ENCODE measurements at regions not wholly inside any gene's neighbourhood (a gene's known extent, or its start where the extent isn't known, plus 50 kb on each side); places are given as distances from the start of the nearest gene placed in this dataset.

DNA sequence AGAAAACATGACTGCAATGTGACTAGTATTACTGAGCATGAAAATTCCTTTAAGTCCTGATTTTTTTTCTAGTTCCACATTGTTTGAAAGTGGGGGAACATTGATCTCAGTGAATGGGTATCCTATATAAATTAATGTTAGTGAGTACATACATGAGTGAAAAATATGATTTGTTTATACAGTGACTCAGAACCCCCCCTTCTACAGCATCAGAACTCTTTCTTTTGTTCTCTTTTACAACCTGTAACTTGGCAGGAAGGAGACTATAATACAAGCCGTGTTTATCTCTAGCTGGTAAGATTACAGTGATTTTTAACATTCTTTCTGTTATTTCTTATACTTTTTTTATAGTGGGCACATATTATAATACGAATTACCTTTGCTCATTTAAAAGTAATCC is 384.7 kb downstream of the PDCD6IP start:
- TF ChIP-seq EZH2 (IDR thresholded peaks at IDR 0.05; ENCODE audit: low read depth), result no peak
- TF ChIP-seq, protein P1, sequence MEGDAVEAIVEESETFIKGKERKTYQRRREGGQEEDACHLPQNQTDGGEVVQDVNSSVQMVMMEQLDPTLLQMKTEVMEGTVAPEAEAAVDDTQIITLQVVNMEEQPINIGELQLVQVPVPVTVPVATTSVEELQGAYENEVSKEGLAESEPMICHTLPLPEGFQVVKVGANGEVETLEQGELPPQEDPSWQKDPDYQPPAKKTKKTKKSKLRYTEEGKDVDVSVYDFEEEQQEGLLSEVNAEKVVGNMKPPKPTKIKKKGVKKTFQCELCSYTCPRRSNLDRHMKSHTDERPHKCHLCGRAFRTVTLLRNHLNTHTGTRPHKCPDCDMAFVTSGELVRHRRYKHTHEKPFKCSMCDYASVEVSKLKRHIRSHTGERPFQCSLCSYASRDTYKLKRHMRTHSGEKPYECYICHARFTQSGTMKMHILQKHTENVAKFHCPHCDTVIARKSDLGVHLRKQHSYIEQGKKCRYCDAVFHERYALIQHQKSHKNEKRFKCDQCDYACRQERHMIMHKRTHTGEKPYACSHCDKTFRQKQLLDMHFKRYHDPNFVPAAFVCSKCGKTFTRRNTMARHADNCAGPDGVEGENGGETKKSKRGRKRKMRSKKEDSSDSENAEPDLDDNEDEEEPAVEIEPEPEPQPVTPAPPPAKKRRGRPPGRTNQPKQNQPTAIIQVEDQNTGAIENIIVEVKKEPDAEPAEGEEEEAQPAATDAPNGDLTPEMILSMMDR (conservative IDR thresholded peaks at IDR 0.05), result no peak
- POLR2A ChIA-PET (ENCODE audit: unreplicated experiment), result no interaction called here
- H3K4me2 ChIP-seq, result no peak overlapping the region

DNA sequence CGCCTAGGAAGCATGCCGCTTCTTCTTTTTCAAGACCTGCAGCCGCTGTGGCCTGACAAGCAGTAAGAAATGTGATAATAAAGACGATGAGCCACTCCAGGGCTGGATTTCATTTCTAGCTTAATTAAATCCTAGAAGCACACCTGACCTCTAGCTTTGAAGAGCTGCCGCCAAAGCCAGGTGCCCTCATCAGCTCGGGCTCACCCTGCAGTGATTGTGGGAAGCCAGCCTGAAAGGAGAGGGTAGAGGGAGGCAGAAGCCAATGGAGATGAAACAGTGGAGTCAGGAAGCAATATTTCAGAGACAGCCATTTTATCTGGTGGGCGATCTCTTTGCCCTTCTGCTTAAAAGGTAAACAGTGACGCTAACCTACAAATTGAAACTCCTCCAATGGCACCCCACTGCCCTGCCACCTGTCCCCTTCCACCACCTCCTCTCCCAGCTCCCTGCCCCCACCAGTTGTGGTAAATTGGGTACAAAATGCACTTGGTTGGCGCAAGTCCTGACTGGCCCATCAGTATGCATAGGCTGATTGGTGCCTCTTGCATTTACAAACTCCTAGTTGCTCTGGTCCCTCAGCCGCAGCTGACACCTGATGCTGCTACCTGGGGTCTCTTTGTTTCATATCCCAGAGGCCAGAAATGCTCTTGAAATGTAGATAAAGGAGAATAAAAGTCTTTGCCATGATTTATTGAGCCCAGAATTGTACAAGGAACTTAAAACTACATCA is 385.3 kb downstream of the PDCD6IP start:
- no TSS peak for BruUV-seq (replicated peaks)
- H3K4me1 ChIP-seq (replicated peaks; ENCODE audit: insufficient read depth), result no peaks in the 10 kb centered on the region
- no peak overlapping the region for H3K4me2 ChIP-seq
- no peak for DNase-seq
- CTCF ChIA-PET, result no interaction called here
- H3K27ac ChIP-seq, result no peak overlapping the region
- no peak overlapping the region for H3K4me3 ChIP-seq
- TF ChIP-seq, protein P1 (conservative IDR thresholded peaks at IDR 0.05), result no peak
- no peak for TF ChIP-seq EZH2 (IDR thresholded peaks at IDR 0.05; ENCODE audit: low read depth)
- H3K27me3 ChIP-seq (ENCODE audit: insufficient read depth, low read depth), result no peaks in the 10 kb centered on the region
- H3K36me3 ChIP-seq (ENCODE audit: low read depth), result no peaks in the 10 kb centered on the region
- POLR2A ChIA-PET (ENCODE audit: unreplicated experiment), result no interaction called here
- no peaks in the 10 kb centered on the region for H3F3A ChIP-seq (ENCODE audit: insufficient read depth, low read depth)
- no peak overlapping the region for H2AFZ ChIP-seq
- H3K9me2 ChIP-seq (ENCODE audit: insufficient read depth), result no peaks in the 10 kb centered on the region
- H4K20me1 ChIP-seq (ENCODE audit: insufficient read depth), result no peaks in the 10 kb centered on the region
- no peaks in the 10 kb centered on the region for H3K9me3 ChIP-seq (ENCODE audit: insufficient read depth, low read depth)
- intact Hi-C loops (cut with micrococcal nuclease; ENCODE audit: unreplicated experiment), result no loop called here
- no peaks in the 10 kb centered on the region for H3K79me2 ChIP-seq (ENCODE audit: low read depth)

More for the DNA sequence above, 384.7 kb downstream of the PDCD6IP start:
- H3K27ac ChIP-seq, result no peak overlapping the region
- no peaks in the 10 kb centered on the region for H3K27me3 ChIP-seq (ENCODE audit: insufficient read depth, low read depth)
- no peaks in the 10 kb centered on the region for H3K79me2 ChIP-seq (ENCODE audit: low read depth)
- no peaks in the 10 kb centered on the region for H3K9me3 ChIP-seq (ENCODE audit: insufficient read depth, low read depth)
- CTCF ChIA-PET, result no interaction called here
- intact Hi-C loops (cut with micrococcal nuclease; ENCODE audit: unreplicated experiment), result no loop called here
- H4K20me1 ChIP-seq (ENCODE audit: insufficient read depth), result no peaks in the 10 kb centered on the region
- H3K4me1 ChIP-seq (replicated peaks; ENCODE audit: insufficient read depth), result no peaks in the 10 kb centered on the region
- DNase-seq, result no peak
- no peaks in the 10 kb centered on the region for H3K9me2 ChIP-seq (ENCODE audit: insufficient read depth)
- H2AFZ ChIP-seq, result no peak overlapping the region
- H3F3A ChIP-seq (ENCODE audit: insufficient read depth, low read depth), result no peaks in the 10 kb centered on the region
- no peaks in the 10 kb centered on the region for H3K36me3 ChIP-seq (ENCODE audit: low read depth)
- no peak overlapping the region for H3K4me3 ChIP-seq
- no TSS peak for BruUV-seq (replicated peaks)

DNA sequence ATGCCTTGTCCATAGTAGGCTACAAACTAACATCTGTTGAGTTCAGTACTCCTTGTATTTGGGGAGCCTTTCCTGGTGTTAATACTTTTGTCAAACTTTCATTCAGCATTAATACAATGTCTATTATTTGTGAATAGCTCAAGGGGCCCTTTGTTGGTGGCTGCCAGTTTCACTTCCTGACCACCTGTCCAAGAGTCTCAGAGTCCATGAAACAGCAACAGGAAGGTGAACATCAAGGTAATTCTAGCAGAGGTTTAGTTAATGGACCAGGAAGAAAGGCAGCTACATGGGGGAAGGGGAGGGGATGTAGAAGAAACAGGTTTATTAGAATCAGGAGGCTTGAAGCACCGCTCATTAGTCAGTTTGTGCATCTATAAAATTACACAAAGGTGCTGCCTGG is 386.9 kb downstream of the PDCD6IP start:
- Histone ChIP-seq H3K9me3 (ENCODE audit: insufficient read depth, low read depth) (no peaks in the 10 kb centered on the region), H3K27me3 (ENCODE audit: insufficient read depth, low read depth) (no peaks in the 10 kb centered on the region), H3K4me2 (no peak overlapping the region), H3K9me2 (ENCODE audit: insufficient read depth) (no peaks in the 10 kb centered on the region), H3K79me2 (ENCODE audit: low read depth) (no peaks in the 10 kb centered on the region), H3K27ac (no peak overlapping the region), H3F3A (ENCODE audit: insufficient read depth, low read depth) (no peaks in the 10 kb centered on the region), H3K4me3 (no peak overlapping the region), H3K4me1 (replicated peaks; ENCODE audit: insufficient read depth) (no peaks in the 10 kb centered on the region), H4K20me1 (ENCODE audit: insufficient read depth) (no peaks in the 10 kb centered on the region), H3K36me3 (ENCODE audit: low read depth) (no peaks in the 10 kb centered on the region), H2AFZ (no peak overlapping the region)
- TF ChIP-seq, protein P1 (conservative IDR thresholded peaks at IDR 0.05), result no peak
- CTCF ChIA-PET, result no interaction called here
- POLR2A ChIA-PET (ENCODE audit: unreplicated experiment), result no interaction called here
- intact Hi-C loops (cut with micrococcal nuclease; ENCODE audit: unreplicated experiment), result no loop called here
- BruUV-seq (replicated peaks), result no TSS peak
- DNase-seq, result no peak
